ENCODE measurements at regions not wholly inside any gene's neighbourhood (a gene's known extent, or its start where the extent isn't known, plus 50 kb on each side); places are given as distances from the start of the nearest gene placed in this dataset.

DNA sequence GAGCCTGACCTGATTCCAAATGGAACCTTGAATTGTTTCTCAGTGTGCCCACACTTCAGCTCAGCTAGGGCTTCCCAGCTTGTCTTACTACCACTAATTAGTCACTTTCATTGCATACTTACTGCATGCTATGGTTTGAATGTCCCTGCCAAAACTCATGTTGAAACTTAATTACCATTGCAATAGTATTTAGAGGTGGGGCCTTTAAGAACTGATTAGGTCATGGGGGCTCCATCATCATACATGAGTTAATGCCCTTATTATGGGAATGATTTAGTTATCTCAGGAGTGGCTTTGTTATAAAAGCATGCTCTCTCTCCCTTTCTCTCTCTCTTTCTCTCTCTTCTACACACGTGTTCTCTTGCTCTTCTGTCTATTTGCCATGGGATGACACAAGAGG, 68.3 kb downstream of the NENF start:
- TF ChIP-seq, protein P1, sequence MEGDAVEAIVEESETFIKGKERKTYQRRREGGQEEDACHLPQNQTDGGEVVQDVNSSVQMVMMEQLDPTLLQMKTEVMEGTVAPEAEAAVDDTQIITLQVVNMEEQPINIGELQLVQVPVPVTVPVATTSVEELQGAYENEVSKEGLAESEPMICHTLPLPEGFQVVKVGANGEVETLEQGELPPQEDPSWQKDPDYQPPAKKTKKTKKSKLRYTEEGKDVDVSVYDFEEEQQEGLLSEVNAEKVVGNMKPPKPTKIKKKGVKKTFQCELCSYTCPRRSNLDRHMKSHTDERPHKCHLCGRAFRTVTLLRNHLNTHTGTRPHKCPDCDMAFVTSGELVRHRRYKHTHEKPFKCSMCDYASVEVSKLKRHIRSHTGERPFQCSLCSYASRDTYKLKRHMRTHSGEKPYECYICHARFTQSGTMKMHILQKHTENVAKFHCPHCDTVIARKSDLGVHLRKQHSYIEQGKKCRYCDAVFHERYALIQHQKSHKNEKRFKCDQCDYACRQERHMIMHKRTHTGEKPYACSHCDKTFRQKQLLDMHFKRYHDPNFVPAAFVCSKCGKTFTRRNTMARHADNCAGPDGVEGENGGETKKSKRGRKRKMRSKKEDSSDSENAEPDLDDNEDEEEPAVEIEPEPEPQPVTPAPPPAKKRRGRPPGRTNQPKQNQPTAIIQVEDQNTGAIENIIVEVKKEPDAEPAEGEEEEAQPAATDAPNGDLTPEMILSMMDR (conservative IDR thresholded peaks at IDR 0.05), result no peak
- Mint-ChIP-seq H3K4me1 (ENCODE audit: unreplicated experiment) (peaks cover 12% of the 10 kb centered on the region), H3K36me3 (no peaks in the 10 kb centered on the region), H3K27me3 (peaks cover 12% of the 10 kb centered on the region), H3K9me3 (no peaks in the 10 kb centered on the region), H3K27ac (no peak overlapping the region), H3K4me3 (no peak overlapping the region)
- no peak for DNase-seq (ENCODE audit: extremely low spot score, unreplicated experiment)

DNA sequence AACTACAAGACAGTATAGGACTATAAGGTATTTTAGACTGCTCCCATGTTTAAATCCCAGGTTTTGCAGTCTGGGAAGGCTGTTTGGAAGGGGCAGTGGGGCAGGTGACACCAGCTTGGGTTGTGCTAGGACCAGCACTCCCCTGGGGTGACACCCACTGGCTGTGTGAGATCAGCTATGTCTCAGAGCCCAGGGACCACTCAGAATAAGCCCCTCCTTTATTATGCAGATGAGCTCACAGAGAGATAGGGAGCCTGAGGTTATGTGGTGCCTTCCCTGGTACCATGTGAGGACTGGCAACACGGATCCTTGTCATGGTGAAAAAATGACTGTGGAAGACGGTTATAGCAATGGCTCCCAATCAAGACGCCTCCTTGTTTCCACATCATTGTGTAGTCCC, 71.0 kb downstream of the NENF start:
- H3K4me3 Mint-ChIP-seq, result no peak overlapping the region

DNA sequence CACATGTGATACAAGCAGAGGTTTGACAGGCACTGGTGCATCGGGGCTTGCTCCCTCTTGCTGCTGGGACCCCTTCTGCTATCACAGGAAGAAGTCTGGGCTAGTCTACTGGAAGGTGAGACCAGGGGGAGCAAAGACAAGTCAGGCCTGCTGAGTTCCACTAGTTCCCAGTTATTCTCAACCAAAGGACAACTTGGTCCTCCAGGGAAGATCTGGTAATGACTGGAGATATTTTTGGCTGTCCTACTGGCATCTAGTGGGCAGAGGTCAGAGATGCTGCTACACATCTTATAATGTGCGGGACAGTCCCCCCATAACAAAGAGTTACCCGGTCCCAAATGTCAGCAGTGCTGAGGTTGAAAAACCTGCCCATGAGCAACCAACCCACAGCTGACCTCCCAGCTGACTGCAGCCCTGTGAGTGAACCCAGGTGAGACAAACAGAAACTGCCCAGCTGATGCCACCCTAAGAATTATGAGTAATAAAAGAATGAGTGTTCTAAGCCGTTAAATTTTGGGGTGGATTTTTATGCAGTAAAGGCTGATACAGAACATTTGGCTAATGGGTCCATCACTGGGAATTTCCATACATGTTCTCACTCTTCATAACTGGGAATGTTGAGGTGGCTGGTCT, 71.6 kb downstream of the NENF start:
- TF ChIP-seq, protein P1 (conservative IDR thresholded peaks at IDR 0.05), result no peak
- peaks cover 2% of the 10 kb centered on the region for H3K27me3 Mint-ChIP-seq
- H3K27ac Mint-ChIP-seq, result no peak overlapping the region
- no peak for DNase-seq (ENCODE audit: extremely low spot score, unreplicated experiment)
- H3K4me3 Mint-ChIP-seq, result no peak overlapping the region
- H3K4me1 Mint-ChIP-seq (ENCODE audit: unreplicated experiment), result peaks cover 17% of the 10 kb centered on the region
- H3K9me3 Mint-ChIP-seq, result no peaks in the 10 kb centered on the region
- H3K36me3 Mint-ChIP-seq, result no peaks in the 10 kb centered on the region

More for the DNA sequence above, 71.0 kb downstream of the NENF start:
- no peak overlapping the region for H3K27ac Mint-ChIP-seq
- H3K9me3 Mint-ChIP-seq, result no peaks in the 10 kb centered on the region
- H3K36me3 Mint-ChIP-seq, result no peaks in the 10 kb centered on the region
- H3K27me3 Mint-ChIP-seq, result peaks cover 5% of the 10 kb centered on the region
- TF ChIP-seq, protein P1 (conservative IDR thresholded peaks at IDR 0.05), result no peak
- no peak for DNase-seq (ENCODE audit: extremely low spot score, unreplicated experiment)
- peaks cover 19% of the 10 kb centered on the region for H3K4me1 Mint-ChIP-seq (ENCODE audit: unreplicated experiment)

DNA sequence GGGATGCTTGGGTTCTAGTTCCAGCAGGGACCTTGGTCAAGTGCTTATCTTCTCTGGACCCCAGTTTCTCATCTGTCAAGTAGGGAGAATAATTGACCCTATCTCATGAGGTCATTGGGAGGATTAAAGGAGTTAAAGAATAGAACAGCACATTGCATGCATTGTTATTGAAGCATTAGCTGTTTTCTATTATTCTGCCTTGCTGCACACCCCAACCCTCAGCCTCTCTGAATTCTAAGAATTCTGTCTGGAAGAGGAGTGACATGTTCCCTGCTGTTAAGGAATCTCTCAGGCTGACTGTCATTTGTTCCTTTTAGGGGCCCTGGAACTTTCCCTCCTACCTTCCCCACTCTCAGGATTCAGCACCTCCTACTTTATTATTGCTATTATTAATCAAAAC, 73.9 kb downstream of the NENF start:
- H3K27ac Mint-ChIP-seq, result no peak overlapping the region
- H3K4me3 Mint-ChIP-seq, result no peak overlapping the region
- H3K9me3 Mint-ChIP-seq, result no peaks in the 10 kb centered on the region
- peaks cover 3% of the 10 kb centered on the region for H3K27me3 Mint-ChIP-seq
- peaks cover 19% of the 10 kb centered on the region for H3K4me1 Mint-ChIP-seq (ENCODE audit: unreplicated experiment)
- no peaks in the 10 kb centered on the region for H3K36me3 Mint-ChIP-seq
- no peak for DNase-seq (ENCODE audit: extremely low spot score, unreplicated experiment)
- TF ChIP-seq, protein P1 (conservative IDR thresholded peaks at IDR 0.05), result no peak

DNA sequence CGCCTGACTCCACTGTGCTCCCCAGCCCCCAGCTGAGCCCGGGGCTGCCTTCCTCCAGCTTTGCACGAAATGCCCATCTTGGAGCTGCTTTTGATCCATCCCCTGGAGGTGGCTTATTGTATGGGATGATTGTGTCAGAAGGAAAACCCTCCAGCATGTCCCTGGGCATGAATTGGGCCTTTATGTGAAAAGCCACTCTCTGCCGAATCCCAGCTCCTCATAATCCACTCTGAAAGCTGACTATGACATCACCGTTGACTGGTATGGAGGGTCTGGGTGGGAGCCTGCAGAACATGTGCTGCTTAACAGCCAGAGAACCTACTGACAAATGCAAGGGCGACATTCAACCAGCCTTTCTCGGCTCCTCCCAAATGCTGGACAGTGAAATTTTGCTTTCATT, 74.6 kb downstream of the NENF start:
- DNase-seq (ENCODE audit: extremely low spot score, unreplicated experiment), result no peak
- H3K36me3 Mint-ChIP-seq, result no peaks in the 10 kb centered on the region

More for the DNA sequence above, 74.6 kb downstream of the NENF start:
- TF ChIP-seq, protein P1 (conservative IDR thresholded peaks at IDR 0.05), result no peak
- Mint-ChIP-seq H3K4me3 (no peak overlapping the region), H3K9me3 (no peaks in the 10 kb centered on the region), H3K4me1 (ENCODE audit: unreplicated experiment) (peaks cover 26% of the 10 kb centered on the region), H3K27me3 (peaks cover 10% of the 10 kb centered on the region), H3K27ac (no peak overlapping the region)

All from type B pancreatic cell (in vitro differentiated cells).